WERI-Rb-1 (cell line): ENCODE measurements at regions not wholly inside any gene's neighbourhood (a gene's known extent, or its start where the extent isn't known, plus 50 kb on each side); places are given as distances from the start of the nearest gene placed in this dataset.

Source experiments
- DNase-seq: peaks from one replicate; pipeline ENCODE4 v3.0.0-alpha.2; 2020
- H3K27ac ChIP-seq: fragments of 250-450 bp; sonication (Bioruptor Pico); 2 replicates; pipeline ENCODE4 v1.5.1; 2020; ENCODE audit warnings: mild to moderate bottlenecking, moderate library complexity
- H3K27me3 ChIP-seq: fragments of 250-450 bp; sonication (Bioruptor Pico); 2 replicates; pipeline ENCODE4 v1.5.1; 2021; ENCODE audit warnings: mild to moderate bottlenecking, low read depth, moderate library complexity; ENCODE audit not compliant: insufficient read depth, severe bottlenecking
- H3K36me3 ChIP-seq: fragments of 250-450 bp; sonication (Bioruptor Pico); 2 replicates; pipeline ENCODE4 v1.5.1; 2020; ENCODE audit warnings: mild to moderate bottlenecking, moderate library complexity
- H3K4me3 ChIP-seq: 2 replicates; pipeline ENCODE4 v1.5.1; 2011; ENCODE audit warnings: low read depth, mild to moderate bottlenecking, control low read depth, low read length
- H3K9me3 ChIP-seq: fragments of 250-450 bp; sonication (Bioruptor Pico); 2 replicates; pipeline ENCODE4 v1.5.1; 2021; ENCODE audit warnings: mild to moderate bottlenecking, moderate library complexity; ENCODE audit not compliant: severe bottlenecking
- CTCF ChIP-seq: IDR thresholded peaks from 2 replicates; pipeline ENCODE4 v1.5.1; 2011; ENCODE audit warnings: low read depth, mild to moderate bottlenecking, control low read depth, inconsistent platforms, low read length

- TF ChIP-seq CTCF = no peak
- Histone ChIP-seq H3K9me3 (no peaks in the 10 kb centered on the region), H3K36me3 (no peaks in the 10 kb centered on the region), H3K27ac (no peak overlapping the region), H3K27me3 (no peaks in the 10 kb centered on the region), H3K4me3 (no peak overlapping the region)
- DNase-seq = no peak
Measured at GRCh38 chr7:125130173-125130572, 200.5 kb upstream of the POT1 start.

GRCh38 chr7:125127304-125127703 lies 197.7 kb upstream of the POT1 start:
- no peak overlapping the region for H3K27ac ChIP-seq
- no peaks in the 10 kb centered on the region for H3K36me3 ChIP-seq
- peaks cover 2% of the 10 kb centered on the region for H3K9me3 ChIP-seq
- no peaks in the 10 kb centered on the region for H3K27me3 ChIP-seq
- H3K4me3 ChIP-seq = no peak overlapping the region
- TF ChIP-seq CTCF = no peak
- no peak for DNase-seq

GRCh38 chr7:125126376-125126775 lies 196.8 kb upstream of the POT1 start:
- Histone ChIP-seq H3K9me3 (peaks cover 2% of the 10 kb centered on the region), H3K27ac (no peak overlapping the region), H3K27me3 (no peaks in the 10 kb centered on the region), H3K4me3 (no peak overlapping the region), H3K36me3 (no peaks in the 10 kb centered on the region)
- no peak for TF ChIP-seq CTCF
- DNase-seq = no peak

GRCh38 chr7:125125315-125125714 lies 195.7 kb upstream of the POT1 start:
- Histone ChIP-seq H3K36me3 (no peaks in the 10 kb centered on the region), H3K9me3 (peaks cover 2% of the 10 kb centered on the region), H3K4me3 (no peak overlapping the region), H3K27me3 (no peaks in the 10 kb centered on the region), H3K27ac (no peak overlapping the region)
- no peak for TF ChIP-seq CTCF
- DNase-seq = no peak

GRCh38 chr7:125122173-125122572 lies 192.5 kb upstream of the POT1 start:
- no peak for DNase-seq
- Histone ChIP-seq H3K27ac (no peak overlapping the region), H3K36me3 (no peaks in the 10 kb centered on the region), H3K27me3 (no peaks in the 10 kb centered on the region), H3K9me3 (peaks cover 2% of the 10 kb centered on the region), H3K4me3 (no peak overlapping the region)
- TF ChIP-seq CTCF = no peak

GRCh38 chr7:125119559-125120115 lies 190.0 kb upstream of the POT1 start:
- no peak overlapping the region for H3K4me3 ChIP-seq
- H3K27me3 ChIP-seq = no peaks in the 10 kb centered on the region
- DNase-seq = no peak
- no peak for TF ChIP-seq CTCF
- H3K27ac ChIP-seq = no peak overlapping the region
- H3K36me3 ChIP-seq = no peaks in the 10 kb centered on the region
- peaks cover 2% of the 10 kb centered on the region for H3K9me3 ChIP-seq
